GM21367 (cell line): ENCODE measurements at regions not wholly inside any gene's neighbourhood (a gene's known extent, or its start where the extent isn't known, plus 50 kb on each side); places are given as distances from the start of the nearest gene placed in this dataset.
"Not testable (repeated sequence)": the region's sequence is repeated elsewhere in the genome, so short reads cannot be mapped to it uniquely, and the experiment has no call there.

Source experiments
- ATAC-seq: cut with Tn5 transposase; IDR thresholded peaks from one replicate; pipeline ENCODE4 v1.9.1; 2021; ENCODE audit not compliant: unreplicated experiment

- ATAC-seq, result no peak
These were observed 54.4 kb upstream of the JAK1 start for GRCh38 chr1:65020774-65021173.

GRCh38 chr1:65021795-65022194 lies 55.4 kb upstream of the JAK1 start:
- no peak for ATAC-seq

- no peak for ATAC-seq
These were observed 55.9 kb upstream of the JAK1 start for GRCh38 chr1:65022216-65022615.

- ATAC-seq, result no peak
These were observed 59.4 kb upstream of the JAK1 start for GRCh38 chr1:65025794-65026193.

GRCh38 chr1:65026235-65026634 lies 59.9 kb upstream of the JAK1 start:
- no peak for ATAC-seq

GRCh38 chr1:65027666-65028358 lies 61.5 kb upstream of the JAK1 start:
- no peak for ATAC-seq

GRCh38 chr1:65029434-65029833 lies 63.1 kb upstream of the JAK1 start:
- not testable (repeated sequence) for ATAC-seq

GRCh38 chr1:65034879-65035278 lies 68.5 kb upstream of the JAK1 start:
- ATAC-seq, result not testable (repeated sequence)

GRCh38 chr1:65036570-65037051 lies 70.3 kb upstream of the JAK1 start:
- no peak for ATAC-seq

- ATAC-seq, result no peak
These were observed 72.7 kb upstream of the JAK1 start for GRCh38 chr1:65039066-65039465.

GRCh38 chr1:65039508-65039907 lies 73.2 kb upstream of the JAK1 start:
- ATAC-seq, result no peak

- ATAC-seq, result no peak
These were observed 76.1 kb upstream of the JAK1 start for GRCh38 chr1:65042467-65042866.

GRCh38 chr1:65044411-65044810 lies 78.1 kb upstream of the JAK1 start:
- ATAC-seq, result no peak

GRCh38 chr1:65045022-65045817 lies 78.9 kb upstream of the JAK1 start:
- ATAC-seq, result no peak

- ATAC-seq, result no peak
These were observed 82.0 kb upstream of the JAK1 start for GRCh38 chr1:65048335-65048734.

- no peak for ATAC-seq
These were observed 83.8 kb upstream of the JAK1 start for GRCh38 chr1:65049941-65050713.

- no peak for ATAC-seq
These were observed 84.4 kb upstream of the JAK1 start for GRCh38 chr1:65050735-65051134.

GRCh38 chr1:65054481-65054880 lies 88.1 kb upstream of the JAK1 start:
- ATAC-seq, result no peak

GRCh38 chr1:65055747-65056146 lies 89.4 kb upstream of the JAK1 start:
- ATAC-seq, result no peak

- no peak for ATAC-seq
These were observed 89.9 kb upstream of the JAK1 start for GRCh38 chr1:65056234-65056633.

- no peak for ATAC-seq
These were observed 90.5 kb upstream of the JAK1 start for GRCh38 chr1:65056866-65057265.
